Endodermal cell (in vitro differentiated cells): ENCODE measurements at regions not wholly inside any gene's neighbourhood (a gene's known extent, or its start where the extent isn't known, plus 50 kb on each side); places are given as distances from the start of the nearest gene placed in this dataset.

Experiments
- DNase-seq: peaks from one replicate; pipeline ENCODE4 v3.0.0-alpha.2; 2017
- H3K27ac ChIP-seq: 2 replicates; pipeline ENCODE4 v1.5.1; 2013; ENCODE audit warnings: mild to moderate bottlenecking, low read depth, low read length, moderate library complexity
- H3K27me3 ChIP-seq: 2 replicates; pipeline ENCODE4 v1.6.1; 2013; ENCODE audit warnings: mild to moderate bottlenecking, low read length, moderate library complexity; ENCODE audit not compliant: insufficient read depth, control insufficient read depth, poor library complexity, severe bottlenecking
- H3K36me3 ChIP-seq: 2 replicates; pipeline ENCODE4 v1.7.0; 2013; ENCODE audit warnings: mild to moderate bottlenecking, low read length, moderate library complexity; ENCODE audit not compliant: control insufficient read depth, insufficient read depth
- H3K4me1 ChIP-seq: one replicate; pipeline ENCODE4 v1.7.0; 2013; ENCODE audit warnings: low read length; ENCODE audit not compliant: control insufficient read depth, insufficient read depth
- H3K4me3 ChIP-seq: 2 replicates; pipeline ENCODE4 v1.5.1; 2013; ENCODE audit warnings: mild to moderate bottlenecking, low read length, moderate library complexity
- H3K9ac ChIP-seq: 2 replicates; pipeline ENCODE4 v1.6.1; 2013; ENCODE audit warnings: mild to moderate bottlenecking, low read length, moderate library complexity; ENCODE audit not compliant: poor library complexity, severe bottlenecking; ENCODE audit errors: extremely low read depth
- H3K9me3 ChIP-seq: 2 replicates; pipeline ENCODE4 v1.6.1; 2013; ENCODE audit warnings: mild to moderate bottlenecking, low read length, moderate library complexity; ENCODE audit not compliant: control insufficient read depth
- H3K27ac Mint-ChIP-seq: 2 replicates; pipeline ENCODE4 v1.8.0; 2020; ENCODE audit warnings: mixed read lengths
- H3K27me3 Mint-ChIP-seq: 2 replicates; pipeline ENCODE4 v1.8.0; 2021; ENCODE audit warnings: mild to moderate bottlenecking, mixed read lengths; ENCODE audit not compliant: insufficient read depth
- H3K36me3 Mint-ChIP-seq: 2 replicates; pipeline ENCODE4 v1.8.0; 2020; ENCODE audit warnings: low read depth, mixed read lengths
- H3K4me1 Mint-ChIP-seq: 2 replicates; pipeline ENCODE4 v1.8.0; 2020; ENCODE audit warnings: mixed read lengths
- H3K4me3 Mint-ChIP-seq: 2 replicates; pipeline ENCODE4 v1.8.0; 2020; ENCODE audit warnings: mild to moderate bottlenecking, moderate library complexity, mixed read lengths
- H3K9me3 Mint-ChIP-seq: 2 replicates; pipeline ENCODE4 v1.8.0; 2020; ENCODE audit warnings: mild to moderate bottlenecking, mixed read lengths
- WGBS, 2 experiments: methylation state at CpG; one replicate each; pipeline versions ENCODE4 v1.1.5 to v1.1.7; 2013; ENCODE audit warnings: missing lambda C conversion rate in 2 of 2, mixed read lengths in 1 of 2; ENCODE audit not compliant: insufficient coverage in 1 of 2, insufficient read length in 1 of 2; 5-methylcytosine and 5-hydroxymethylcytosine counted together
- TF ChIP-seq, protein P1 (sequence below): fragments of 200-600 bp; sonication (generic); conservative IDR thresholded peaks from 2 replicates; pipeline ENCODE4 v1.5.0; 2021; ENCODE audit warnings: antibody characterized with exemption, mild to moderate bottlenecking

DNA sequence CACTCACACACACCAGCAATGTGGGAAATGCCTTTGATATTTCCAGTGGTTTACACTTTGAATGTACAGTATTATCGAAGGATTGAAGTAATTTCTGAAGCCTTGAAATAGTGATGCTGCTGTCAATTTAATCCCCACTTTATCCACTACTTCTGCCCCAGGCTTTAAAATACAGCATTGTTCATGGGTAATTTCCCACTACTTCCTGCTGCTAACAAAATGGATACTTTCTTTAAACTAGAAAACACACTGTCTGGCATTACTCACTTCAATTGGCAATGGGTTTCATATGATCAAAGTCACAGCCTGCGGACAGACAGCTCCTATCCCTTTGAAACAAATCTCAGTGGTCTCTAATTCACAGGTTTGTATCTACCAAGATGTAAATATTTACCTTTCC lies 292.2 kb downstream of the CDH11 start:
- TF ChIP-seq, protein P1, sequence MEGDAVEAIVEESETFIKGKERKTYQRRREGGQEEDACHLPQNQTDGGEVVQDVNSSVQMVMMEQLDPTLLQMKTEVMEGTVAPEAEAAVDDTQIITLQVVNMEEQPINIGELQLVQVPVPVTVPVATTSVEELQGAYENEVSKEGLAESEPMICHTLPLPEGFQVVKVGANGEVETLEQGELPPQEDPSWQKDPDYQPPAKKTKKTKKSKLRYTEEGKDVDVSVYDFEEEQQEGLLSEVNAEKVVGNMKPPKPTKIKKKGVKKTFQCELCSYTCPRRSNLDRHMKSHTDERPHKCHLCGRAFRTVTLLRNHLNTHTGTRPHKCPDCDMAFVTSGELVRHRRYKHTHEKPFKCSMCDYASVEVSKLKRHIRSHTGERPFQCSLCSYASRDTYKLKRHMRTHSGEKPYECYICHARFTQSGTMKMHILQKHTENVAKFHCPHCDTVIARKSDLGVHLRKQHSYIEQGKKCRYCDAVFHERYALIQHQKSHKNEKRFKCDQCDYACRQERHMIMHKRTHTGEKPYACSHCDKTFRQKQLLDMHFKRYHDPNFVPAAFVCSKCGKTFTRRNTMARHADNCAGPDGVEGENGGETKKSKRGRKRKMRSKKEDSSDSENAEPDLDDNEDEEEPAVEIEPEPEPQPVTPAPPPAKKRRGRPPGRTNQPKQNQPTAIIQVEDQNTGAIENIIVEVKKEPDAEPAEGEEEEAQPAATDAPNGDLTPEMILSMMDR: no peak
- no peaks in the 10 kb centered on the region for H3K27me3 Mint-ChIP-seq
- no peaks in the 10 kb centered on the region for H3K36me3 Mint-ChIP-seq
- peaks cover 33% of the 10 kb centered on the region for H3K9me3 Mint-ChIP-seq
- no peak overlapping the region for H3K9ac ChIP-seq
- no peaks in the 10 kb centered on the region for H3K27me3 ChIP-seq
- DNase-seq: no peak
- no peak overlapping the region for H3K4me3 Mint-ChIP-seq
- 83 to 93% methylated on average over 1 to 2 of the region's 2 CpGs for WGBS, 2 experiments
- H3K27ac Mint-ChIP-seq: no peak overlapping the region
- peaks cover 11% of the 10 kb centered on the region for H3K9me3 ChIP-seq
- H3K27ac ChIP-seq: no peak overlapping the region
- H3K4me1 ChIP-seq: no peaks in the 10 kb centered on the region
- H3K36me3 ChIP-seq: no peaks in the 10 kb centered on the region
- H3K4me3 ChIP-seq: no peak overlapping the region
- H3K4me1 Mint-ChIP-seq: no peaks in the 10 kb centered on the region

DNA sequence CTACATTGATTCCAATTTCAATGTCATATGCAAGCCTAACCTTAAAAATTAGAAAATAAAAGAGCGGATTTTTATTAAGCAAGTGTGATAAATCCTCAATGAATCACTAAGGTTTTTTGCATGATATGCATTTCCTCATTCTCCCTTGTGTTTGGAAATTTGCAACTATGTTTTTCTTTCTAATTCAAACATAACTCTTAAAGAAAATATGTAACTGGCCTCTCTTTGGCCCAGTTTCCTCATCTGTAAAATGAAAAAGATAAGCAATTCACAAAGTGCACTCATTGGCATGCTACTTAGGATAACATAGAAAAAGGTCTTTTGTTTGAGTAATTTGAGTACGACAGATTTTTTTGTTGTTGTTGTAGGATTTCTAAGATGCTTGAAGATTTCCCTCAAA lies 295.5 kb downstream of the CDH11 start:
- Histone ChIP-seq H3K27ac (no peak overlapping the region), H3K4me1 (no peaks in the 10 kb centered on the region), H3K9ac (no peak overlapping the region), H3K4me3 (no peak overlapping the region), H3K36me3 (no peaks in the 10 kb centered on the region), H3K27me3 (no peaks in the 10 kb centered on the region), H3K9me3 (no peaks in the 10 kb centered on the region)
- no peaks in the 10 kb centered on the region for H3K4me1 Mint-ChIP-seq
- DNase-seq: no peak
- H3K4me3 Mint-ChIP-seq: no peak overlapping the region
- WGBS, 2 experiments: 83 to 100% methylated on average over 2 of the region's 2 CpGs
- H3K36me3 Mint-ChIP-seq: no peaks in the 10 kb centered on the region
- no peaks in the 10 kb centered on the region for H3K27me3 Mint-ChIP-seq
- no peak overlapping the region for H3K27ac Mint-ChIP-seq
- peaks cover 8% of the 10 kb centered on the region for H3K9me3 Mint-ChIP-seq
- TF ChIP-seq, protein P1: no peak

GRCh38 chr16:64823481-64824075 lies 298.3 kb downstream of the CDH11 start:
- H3K36me3 ChIP-seq: no peaks in the 10 kb centered on the region
- Mint-ChIP-seq H3K36me3 (no peaks in the 10 kb centered on the region), H3K27me3 (no peaks in the 10 kb centered on the region), H3K4me3 (no peak overlapping the region), H3K4me1 (no peaks in the 10 kb centered on the region), H3K27ac (no peak overlapping the region), H3K9me3 (no peaks in the 10 kb centered on the region)
- no peak overlapping the region for H3K9ac ChIP-seq
- no peak overlapping the region for H3K4me3 ChIP-seq
- WGBS, 2 experiments: 89% methylated on average over 2 of the region's 2 CpGs; no CpG with 5 or more reads in 1 of the 2 experiments
- no peaks in the 10 kb centered on the region for H3K4me1 ChIP-seq
- no peak overlapping the region for H3K27ac ChIP-seq
- no peak for DNase-seq
- H3K9me3 ChIP-seq: no peaks in the 10 kb centered on the region
- no peaks in the 10 kb centered on the region for H3K27me3 ChIP-seq
- TF ChIP-seq, protein P1: no peak
